B cell (primary cell): ENCODE measurements at regions not wholly inside any gene's neighbourhood (a gene's known extent, or its start where the extent isn't known, plus 50 kb on each side); places are given as distances from the start of the nearest gene placed in this dataset.

Experiments
- ATAC-seq: fragments of 200-7000 bp; cut with Tn5 transposase; one replicate; pipeline ENCODE4 v1.10.0; 2021; ENCODE audit warnings: low read depth, mild to moderate bottlenecking, moderate number of reproducible peaks, moderate library complexity
- CTCF ChIA-PET: fragments of 350-600 bp; sonication (Branson Sonifier 250); formaldehyde crosslinking; loops from one replicate; lab custom pipeline; 2021; ENCODE audit warnings: antibody characterized with exemption, inconsistent platforms; lab: Charles Lee
- POLR2A ChIA-PET: fragments of 350-600 bp; sonication (Branson Sonifier 250); formaldehyde crosslinking; loops from one replicate; lab custom pipeline; 2021; ENCODE audit warnings: antibody characterized with exemption; lab: Charles Lee
- DNase-seq: peaks from one replicate; pipeline ENCODE4 v3.0.0; 2013
- H2AFZ ChIP-seq: 2 replicates; pipeline ENCODE4 v1.6.1; 2012; ENCODE audit warnings: mild to moderate bottlenecking, low read depth, low read length; ENCODE audit not compliant: insufficient read depth, poor library complexity, severe bottlenecking
- H3K27ac ChIP-seq, 2 donors: 1 replicate in 1 of 2; 2 replicates in 1 of 2; pipeline ENCODE4 v1.5.1; 2012 to 2013; ENCODE audit warnings: low read length in 2 of 2, mild to moderate bottlenecking in 2 of 2, moderate library complexity in 1 of 2
- H3K27me3 ChIP-seq, 4 experiments: fragments of 200-600 bp in 1 of 4; sonication (generic) in 1 of 4; replicated peaks in 1 of 4; 1 replicate in 2 of 4; 2 replicates in 2 of 4; pipeline versions ENCODE4 v1.6.1 to v1.7.0; 2013 to 2016; ENCODE audit warnings: low read length in 3 of 4, mild to moderate bottlenecking in 2 of 4, mixed read lengths in 1 of 4, moderate library complexity in 1 of 4; ENCODE audit not compliant: insufficient read depth in 4 of 4, control insufficient read depth in 3 of 4; ENCODE audit errors: control extremely low read depth in 1 of 4
- H3K36me3 ChIP-seq, 2 experiments: replicated peaks in 1 of 2; 1 replicate in 1 of 2; 2 replicates in 1 of 2; pipeline versions ENCODE4 v1.6.1 to v1.7.1; 2013; ENCODE audit warnings: low read length in 1 of 2; ENCODE audit not compliant: insufficient read depth in 2 of 2, control insufficient read depth in 1 of 2; ENCODE audit errors: control extremely low read depth in 1 of 2, extremely low read depth in 1 of 2
- H3K4me1 ChIP-seq, 2 donors: fragments of 200-600 bp in 1 of 2; sonication (generic) in 1 of 2; 1 replicate in 1 of 2; 2 replicates in 1 of 2; pipeline versions ENCODE4 v1.5.1 to v1.6.1; 2013 to 2017; ENCODE audit warnings: low read length in 2 of 2; ENCODE audit not compliant: control insufficient read depth in 2 of 2, insufficient read depth in 2 of 2
- H3K4me2 ChIP-seq: replicated peaks from 2 replicates; pipeline ENCODE3; 2012; ENCODE audit warnings: mild to moderate bottlenecking, low read depth, low read length; ENCODE audit not compliant: poor library complexity, severe bottlenecking
- H3K4me3 ChIP-seq, 5 experiments: fragments of 200-600 bp in 1 of 5; sonication (generic) in 1 of 5; 1 replicate in 3 of 5; 2 replicates in 2 of 5; pipeline versions ENCODE4 v1.5.1 to v1.7.0; 2011 to 2016; ENCODE audit warnings: low read length in 4 of 5, mild to moderate bottlenecking in 4 of 5, low read depth in 2 of 5, control low read depth in 1 of 5, moderate library complexity in 1 of 5; ENCODE audit not compliant: insufficient read depth in 1 of 5; ENCODE audit errors: control extremely low read depth in 1 of 5, extremely low read depth in 1 of 5
- H3K79me2 ChIP-seq: fragments of 200-600 bp; sonication (generic); one replicate; pipeline ENCODE4 v1.6.0; 2016; ENCODE audit warnings: low read length; ENCODE audit not compliant: control insufficient read depth, insufficient read depth
- H3K9ac ChIP-seq: fragments of 200-600 bp; sonication (generic); 2 replicates; pipeline ENCODE4 v1.6.1; 2017; ENCODE audit warnings: mild to moderate bottlenecking, low read length, moderate library complexity
- H3K9me3 ChIP-seq, 3 donors: one replicate each; pipeline versions ENCODE4 v1.6.1 to v1.7.1; 2013; ENCODE audit warnings: low read length in 2 of 3; ENCODE audit not compliant: control insufficient read depth in 2 of 3, insufficient read depth in 1 of 3; ENCODE audit errors: control extremely low read depth in 1 of 3
- H4K20me1 ChIP-seq: 2 replicates; pipeline ENCODE4 v1.6.0; 2012; ENCODE audit warnings: mild to moderate bottlenecking, low read length; ENCODE audit not compliant: insufficient read depth, control insufficient read depth, poor library complexity, severe bottlenecking
- H3K27ac Mint-ChIP-seq: one replicate; pipeline ENCODE4 v1.8.0; 2021; ENCODE audit warnings: mixed read lengths
- H3K27me3 Mint-ChIP-seq: one replicate; pipeline ENCODE4 v1.8.0; 2021; ENCODE audit warnings: mixed read lengths
- H3K4me1 Mint-ChIP-seq: one replicate; pipeline ENCODE4 v1.8.0; 2021; ENCODE audit warnings: mixed read lengths
- H3K4me3 Mint-ChIP-seq: one replicate; pipeline ENCODE4 v1.8.0; 2021; ENCODE audit warnings: mixed read lengths
- H3K9me3 Mint-ChIP-seq: one replicate; pipeline ENCODE4 v1.8.0; 2022; ENCODE audit warnings: mixed read lengths; ENCODE audit not compliant: insufficient read depth
- EZH2 ChIP-seq: IDR thresholded peaks from 2 replicates; pipeline ENCODE4 v1.6.1; 2012; ENCODE audit warnings: borderline replicate concordance, low read depth, mild to moderate bottlenecking, moderate library complexity, low read length; ENCODE audit not compliant: insufficient read depth, poor library complexity, severe bottlenecking
- WGBS: methylation state at CpG from one replicate; pipeline ENCODE4 v1.1.5; 2013; ENCODE audit warnings: missing lambda C conversion rate; ENCODE audit not compliant: insufficient coverage; 5-methylcytosine and 5-hydroxymethylcytosine counted together
- intact Hi-C: fragments of 100-400 bp; cut with micrococcal nuclease; formaldehyde crosslinking; loops from one replicate; pipeline ENCODE4 v1.10.0; 2022
- TF ChIP-seq, protein P1 (sequence below): fragments of 200-600 bp; IDR thresholded peaks from one replicate; pipeline ENCODE4 v1.8.0; 2022; ENCODE audit warnings: antibody characterized with exemption, mild to moderate bottlenecking

DNA sequence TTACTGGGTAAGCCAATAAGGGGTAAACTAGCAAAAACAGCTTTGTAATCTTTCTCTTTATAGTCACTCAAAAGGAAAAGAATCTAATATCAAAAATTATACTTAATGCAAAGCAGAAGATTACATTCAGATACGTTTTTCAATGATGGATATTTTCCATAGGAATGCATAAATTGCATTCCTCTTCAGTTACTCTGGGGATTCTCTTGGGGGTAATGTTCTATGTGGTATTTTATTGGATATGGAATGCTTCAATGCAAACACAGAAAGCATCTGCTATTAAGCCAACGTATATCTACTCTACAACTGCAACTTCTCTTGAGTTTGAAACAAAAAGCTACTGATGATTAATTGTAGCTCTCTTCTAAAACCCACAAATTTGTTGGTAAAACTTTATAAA lies 106.0 kb downstream of the SLC41A2 start:
- H3K36me3 ChIP-seq: no peaks in the 10 kb centered on the region
- H3K27me3 ChIP-seq: no peaks in the 10 kb centered on the region
- Mint-ChIP-seq H3K27me3 (no peaks in the 10 kb centered on the region), H3K4me3 (no peak overlapping the region), H3K9me3 (no peaks in the 10 kb centered on the region), H3K27ac (no peak overlapping the region), H3K4me1 (no peaks in the 10 kb centered on the region)
- DNase-seq (no peak), ATAC-seq (no peak)
- no peak overlapping the region for H3K9ac ChIP-seq
- no peak overlapping the region for H3K27ac ChIP-seq
- no peaks in the 10 kb centered on the region for H4K20me1 ChIP-seq
- peaks cover 0 to 1% (median 0%) of the 10 kb centered on the region in 3 donors for H3K9me3 ChIP-seq
- intact Hi-C loops: no loop called here
- no peak overlapping the region for H3K4me3 ChIP-seq
- H3K4me2 ChIP-seq: no peak overlapping the region
- no peak overlapping the region for H2AFZ ChIP-seq
- no peaks in the 10 kb centered on the region for H3K4me1 ChIP-seq
- CTCF ChIA-PET: interaction anchor here (1.4 kb wide), 1 partner anchor 470 kb away, joined by 4 read pairs; no protein-coding TSS in a partner anchor
- POLR2A ChIA-PET: no interaction called here
- no CpG with 5 or more reads among the region's 2 CpGs for WGBS
- TF ChIP-seq EZH2: no peak
- TF ChIP-seq, protein P1, sequence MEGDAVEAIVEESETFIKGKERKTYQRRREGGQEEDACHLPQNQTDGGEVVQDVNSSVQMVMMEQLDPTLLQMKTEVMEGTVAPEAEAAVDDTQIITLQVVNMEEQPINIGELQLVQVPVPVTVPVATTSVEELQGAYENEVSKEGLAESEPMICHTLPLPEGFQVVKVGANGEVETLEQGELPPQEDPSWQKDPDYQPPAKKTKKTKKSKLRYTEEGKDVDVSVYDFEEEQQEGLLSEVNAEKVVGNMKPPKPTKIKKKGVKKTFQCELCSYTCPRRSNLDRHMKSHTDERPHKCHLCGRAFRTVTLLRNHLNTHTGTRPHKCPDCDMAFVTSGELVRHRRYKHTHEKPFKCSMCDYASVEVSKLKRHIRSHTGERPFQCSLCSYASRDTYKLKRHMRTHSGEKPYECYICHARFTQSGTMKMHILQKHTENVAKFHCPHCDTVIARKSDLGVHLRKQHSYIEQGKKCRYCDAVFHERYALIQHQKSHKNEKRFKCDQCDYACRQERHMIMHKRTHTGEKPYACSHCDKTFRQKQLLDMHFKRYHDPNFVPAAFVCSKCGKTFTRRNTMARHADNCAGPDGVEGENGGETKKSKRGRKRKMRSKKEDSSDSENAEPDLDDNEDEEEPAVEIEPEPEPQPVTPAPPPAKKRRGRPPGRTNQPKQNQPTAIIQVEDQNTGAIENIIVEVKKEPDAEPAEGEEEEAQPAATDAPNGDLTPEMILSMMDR: no peak
- H3K79me2 ChIP-seq: no peaks in the 10 kb centered on the region

DNA sequence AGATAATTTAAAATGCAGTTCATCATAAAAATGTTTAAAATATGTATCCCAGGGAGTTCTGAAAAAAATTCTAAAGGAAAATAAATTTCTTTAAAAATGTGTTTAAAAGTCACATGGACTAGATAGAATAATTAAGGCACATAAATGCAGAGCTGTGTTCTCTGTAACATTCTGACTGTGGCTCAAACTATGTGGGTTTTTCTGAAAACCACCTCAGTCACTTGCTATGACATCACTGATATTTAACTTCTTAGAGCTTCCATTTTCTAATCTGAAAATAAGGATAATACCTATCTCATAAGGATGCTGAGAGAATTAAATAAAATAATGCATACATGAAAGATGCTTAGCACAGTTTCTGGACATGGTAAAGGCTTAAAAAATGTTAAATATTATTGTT lies 107.3 kb downstream of the SLC41A2 start:
- no peak overlapping the region for H3K4me3 ChIP-seq
- H3K27me3 ChIP-seq: no peaks in the 10 kb centered on the region
- no peaks in the 10 kb centered on the region for H3K4me1 ChIP-seq
- Mint-ChIP-seq H3K27ac (no peak overlapping the region), H3K27me3 (no peaks in the 10 kb centered on the region), H3K9me3 (no peaks in the 10 kb centered on the region), H3K4me3 (no peak overlapping the region), H3K4me1 (no peaks in the 10 kb centered on the region)
- H3K27ac ChIP-seq: no peak overlapping the region
- no peak for DNase-seq
- intact Hi-C loops: no loop called here
- ChIA-PET CTCF (interaction anchor here (1.0 kb wide), 1 partner anchor 469 kb away, joined by 4 read pairs; no protein-coding TSS in a partner anchor), POLR2A (no interaction called here)
- no peak for TF ChIP-seq EZH2
- TF ChIP-seq, protein P1: no peak
- H3K9ac ChIP-seq: no peak overlapping the region
- H3K36me3 ChIP-seq: no peaks in the 10 kb centered on the region
- no peak overlapping the region for H2AFZ ChIP-seq
- H3K79me2 ChIP-seq: no peaks in the 10 kb centered on the region
- H3K9me3 ChIP-seq: peaks cover 0 to 1% (median 0%) of the 10 kb centered on the region in 3 donors
- no peak overlapping the region for H3K4me2 ChIP-seq
- no peaks in the 10 kb centered on the region for H4K20me1 ChIP-seq
- ATAC-seq: no peak
